NCI-H2196 treated with DMSO at 0.1 percent for 48 hours (cell line): ENCODE measurements at regions not wholly inside any gene's neighbourhood (a gene's known extent, or its start where the extent isn't known, plus 50 kb on each side); places are given as distances from the start of the nearest gene placed in this dataset.
"Not testable (repeated sequence)": the region's sequence is repeated elsewhere in the genome, so short reads cannot be mapped to it uniquely, and the experiment has no call there.

Source experiments
- DNase-seq: peaks from one replicate; lab custom pipeline; 2025; ENCODE audit not compliant: unreplicated experiment; lab: John Stamatoyannopoulos, UW

GRCh38 chr2:150859877-150860276 is 372.4 kb upstream of the RND3 start:
- no peak for DNase-seq

DNA sequence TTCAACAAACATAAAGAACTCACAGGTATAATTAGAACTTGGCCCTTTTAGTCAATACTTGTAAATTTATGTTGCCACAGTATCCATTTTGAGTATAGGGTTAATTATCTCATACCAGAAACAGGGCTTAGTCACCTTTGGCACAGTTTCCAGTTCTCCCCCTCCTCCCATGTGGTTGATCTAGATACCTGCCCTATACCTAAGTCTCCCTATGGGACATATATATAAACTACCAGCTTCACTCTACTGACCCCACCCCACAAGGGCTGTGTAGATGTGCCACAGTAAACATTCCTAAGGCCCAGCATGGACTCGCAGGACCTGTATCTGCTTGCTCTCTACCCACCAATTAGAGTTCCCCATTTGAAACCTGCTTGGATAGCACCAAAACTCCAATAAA is 371.7 kb upstream of the RND3 start:
- DNase-seq, result no peak

GRCh38 chr2:150858382-150858781 is 370.9 kb upstream of the RND3 start:
- DNase-seq, result no peak

- no peak for DNase-seq
These were observed 369.3 kb upstream of the RND3 start for GRCh38 chr2:150856596-150857281.

GRCh38 chr2:150853263-150853662 is 365.8 kb upstream of the RND3 start:
- no peak for DNase-seq

DNA sequence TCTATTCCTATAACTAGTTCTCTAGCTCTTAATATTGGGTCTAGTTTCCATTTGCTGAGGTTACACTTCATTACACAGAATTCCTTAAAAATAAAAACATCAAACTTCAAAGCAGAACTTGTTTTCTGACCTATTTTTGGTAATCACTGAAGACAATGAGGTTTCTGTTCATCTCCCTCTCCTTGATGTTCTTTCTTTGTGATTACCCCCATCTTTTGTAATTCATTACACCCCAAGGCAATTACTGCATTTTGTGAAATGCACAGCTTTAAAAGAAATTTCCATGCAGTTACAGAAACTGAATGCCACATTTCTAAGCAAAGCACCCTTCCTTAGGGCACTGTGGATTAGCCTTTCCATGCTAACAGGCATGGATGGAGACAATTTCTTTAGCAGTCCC is 363.2 kb upstream of the RND3 start:
- DNase-seq, result no peak

GRCh38 chr2:150847578-150847977 is 360.1 kb upstream of the RND3 start:
- no peak for DNase-seq

- no peak for DNase-seq
These were observed 359.2 kb upstream of the RND3 start for GRCh38 chr2:150846691-150847090.

DNA sequence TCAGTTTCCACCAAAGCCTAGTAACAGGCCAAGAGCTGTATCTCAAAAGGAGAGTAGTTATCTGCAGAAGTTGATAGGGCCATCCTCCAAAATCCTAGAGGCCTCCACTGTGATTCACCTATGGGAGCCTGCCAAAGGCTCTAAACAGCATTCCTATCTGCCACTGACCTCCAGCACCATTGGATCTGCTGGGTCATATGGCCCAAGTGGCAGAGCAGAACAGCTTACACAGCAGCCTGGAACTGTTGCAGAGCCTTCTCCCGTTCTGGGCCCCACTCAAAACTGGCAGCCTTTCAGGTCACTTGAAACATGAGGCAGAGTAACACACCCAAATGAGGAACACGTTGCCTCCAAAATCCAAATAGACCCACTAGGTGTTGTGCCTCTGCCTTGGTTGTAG is 345.2 kb upstream of the RND3 start:
- DNase-seq, result no peak

DNA sequence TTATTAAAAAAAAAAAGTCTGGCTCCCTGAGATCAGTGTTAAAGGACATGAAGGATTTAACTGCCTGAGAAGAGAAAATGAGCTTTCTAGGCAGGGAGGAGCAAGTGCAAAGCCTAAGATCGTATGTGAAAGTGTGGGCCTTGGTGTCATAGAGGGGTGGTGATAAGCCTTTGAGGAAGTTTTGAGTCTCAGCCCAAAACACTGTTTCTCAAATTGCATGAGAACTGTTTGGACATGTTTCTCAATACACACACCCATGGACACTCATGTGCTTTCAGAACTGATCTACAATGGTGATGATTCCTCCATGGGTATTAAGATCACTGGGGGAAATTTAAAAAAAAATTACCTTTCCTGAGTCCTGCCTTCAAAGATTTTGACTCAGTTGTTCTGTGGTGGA is 336.7 kb upstream of the RND3 start:
- DNase-seq, result no peak

GRCh38 chr2:150817422-150817821 is 330.0 kb upstream of the RND3 start:
- DNase-seq, result no peak

- no peak for DNase-seq
These were observed 325.3 kb upstream of the RND3 start for GRCh38 chr2:150812664-150813367.

GRCh38 chr2:150812066-150812465 is 324.6 kb upstream of the RND3 start:
- DNase-seq, result no peak

DNA sequence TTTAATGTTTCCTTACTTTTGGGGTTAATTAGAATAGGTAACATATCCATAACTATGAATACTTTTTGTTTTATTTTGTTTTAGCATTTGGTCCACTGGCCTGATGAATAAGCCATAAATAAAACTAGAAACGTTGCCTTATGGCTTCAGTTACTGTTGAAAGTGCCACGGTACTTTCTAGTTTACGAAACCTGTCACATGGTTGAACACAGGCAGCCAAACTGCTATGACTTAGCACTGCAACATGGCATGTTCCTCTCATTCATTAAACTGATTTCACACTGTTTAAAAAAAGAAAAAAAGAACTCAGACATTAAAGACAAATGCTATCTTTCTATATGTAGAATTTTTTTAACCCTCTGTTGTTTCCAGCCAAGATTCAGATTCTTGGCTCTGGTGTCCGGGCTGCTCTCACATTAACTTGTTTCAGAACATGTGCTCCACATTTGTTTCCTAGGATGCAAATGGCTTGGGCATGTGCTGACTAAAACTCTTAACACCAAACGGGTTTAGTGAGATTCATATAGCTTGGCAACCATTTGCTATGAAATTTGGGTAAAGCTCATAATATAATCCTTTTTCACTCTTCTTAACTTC is 323.9 kb upstream of the RND3 start:
- no peak for DNase-seq

DNA sequence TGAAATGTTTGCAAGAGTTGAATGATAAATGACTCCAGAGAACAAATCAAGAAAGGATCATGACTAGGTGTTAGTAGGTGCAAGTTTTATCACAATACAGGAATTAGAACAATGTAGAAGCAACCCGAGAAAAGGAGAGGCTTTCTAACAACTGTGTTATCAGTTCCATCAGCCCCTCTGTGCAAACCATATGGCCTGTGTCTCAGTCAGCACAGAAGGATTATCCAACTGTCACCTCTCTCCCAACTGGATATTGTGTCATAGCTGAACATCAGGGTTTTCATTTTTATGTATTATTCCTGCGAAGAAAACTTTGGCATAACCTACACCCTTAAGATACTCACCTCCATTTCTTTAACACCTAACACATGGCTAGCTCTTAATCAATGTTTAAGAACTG is 321.6 kb upstream of the RND3 start:
- no peak for DNase-seq

- DNase-seq, result no peak
These were observed 318.9 kb upstream of the RND3 start for GRCh38 chr2:150806336-150806735.

- no peak for DNase-seq
These were observed 316.4 kb upstream of the RND3 start for GRCh38 chr2:150803689-150804398.

DNA sequence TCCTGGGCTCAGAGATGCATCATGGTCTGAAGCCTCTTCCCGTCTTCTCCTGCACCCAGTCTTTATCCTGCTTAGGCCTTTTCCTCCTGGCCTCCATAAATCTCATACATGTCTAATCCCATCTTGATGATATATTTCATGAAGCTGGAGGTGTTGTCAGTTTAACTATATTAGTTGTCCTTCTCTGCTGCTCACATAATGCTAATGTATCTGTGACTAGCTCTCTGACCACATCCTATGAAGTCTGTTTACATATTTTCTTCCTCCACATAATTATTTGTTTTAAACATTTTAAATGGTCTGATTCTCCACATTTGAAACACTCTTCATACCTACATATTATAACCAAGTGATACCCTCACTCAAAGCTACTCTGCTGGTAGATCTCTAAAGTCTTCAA is 315.2 kb upstream of the RND3 start:
- no peak for DNase-seq

- DNase-seq, result not testable (repeated sequence)
These were observed 308.8 kb upstream of the RND3 start for GRCh38 chr2:150796236-150796635.

GRCh38 chr2:150792780-150793300 is 305.4 kb upstream of the RND3 start:
- no peak for DNase-seq

GRCh38 chr2:150791567-150791966 is 304.1 kb upstream of the RND3 start:
- no peak for DNase-seq
